HCT116 (cell line): ENCODE measurements at regions not wholly inside any gene's neighbourhood (a gene's known extent, or its start where the extent isn't known, plus 50 kb on each side); places are given as distances from the start of the nearest gene placed in this dataset.

Experiments used
- EZH2 ChIP-seq: fragments of 200-600 bp; sonication (generic); IDR thresholded peaks from 2 replicates; pipeline ENCODE4 v1.6.1; 2017; ENCODE audit warnings: antibody characterized with exemption, mixed run types
- RAD21 ChIP-seq: IDR thresholded peaks from 2 replicates; pipeline ENCODE4 v1.6.1; 2012; ENCODE audit warnings: low read depth, mild to moderate bottlenecking
- TF ChIP-seq, protein P1 (sequence below), 3 experiments: fragments of 200-600 bp in 1 of 3; sonication (generic) in 1 of 3; IDR thresholded peaks in 2 of 3; conservative IDR thresholded peaks in 1 of 3; 2 replicates each; pipeline ENCODE4 v1.5.1; 2012 to 2017; ENCODE audit warnings: low read depth in 2 of 3, low read length in 2 of 3, antibody characterized with exemption in 1 of 3, borderline replicate concordance in 1 of 3, control low read depth in 1 of 3, mild to moderate bottlenecking in 1 of 3, mixed read lengths in 1 of 3, mixed run types in 1 of 3, moderate library complexity in 1 of 3; ENCODE audit not compliant: insufficient read depth in 1 of 3

DNA sequence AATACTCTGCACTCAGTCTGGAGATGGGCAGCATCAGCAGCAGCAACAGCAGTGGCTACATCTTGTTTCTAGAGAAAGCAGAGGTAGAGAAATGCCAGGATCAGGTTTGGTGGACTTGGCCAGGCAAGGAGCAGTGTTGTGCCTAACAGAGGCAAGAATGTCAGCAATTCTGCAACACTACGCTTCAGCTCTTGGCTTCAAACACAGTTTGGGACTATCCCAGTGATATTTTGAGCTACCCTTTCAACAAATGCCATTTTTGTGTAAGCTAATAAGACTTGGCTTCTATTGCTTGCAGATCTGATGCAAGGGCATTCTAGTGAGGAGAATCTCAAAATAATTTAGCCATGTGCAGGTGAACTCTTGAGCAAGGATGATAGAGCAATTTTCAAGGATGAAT lies 271.3 kb downstream of the PCDH20 start:
- TF ChIP-seq, protein P1, sequence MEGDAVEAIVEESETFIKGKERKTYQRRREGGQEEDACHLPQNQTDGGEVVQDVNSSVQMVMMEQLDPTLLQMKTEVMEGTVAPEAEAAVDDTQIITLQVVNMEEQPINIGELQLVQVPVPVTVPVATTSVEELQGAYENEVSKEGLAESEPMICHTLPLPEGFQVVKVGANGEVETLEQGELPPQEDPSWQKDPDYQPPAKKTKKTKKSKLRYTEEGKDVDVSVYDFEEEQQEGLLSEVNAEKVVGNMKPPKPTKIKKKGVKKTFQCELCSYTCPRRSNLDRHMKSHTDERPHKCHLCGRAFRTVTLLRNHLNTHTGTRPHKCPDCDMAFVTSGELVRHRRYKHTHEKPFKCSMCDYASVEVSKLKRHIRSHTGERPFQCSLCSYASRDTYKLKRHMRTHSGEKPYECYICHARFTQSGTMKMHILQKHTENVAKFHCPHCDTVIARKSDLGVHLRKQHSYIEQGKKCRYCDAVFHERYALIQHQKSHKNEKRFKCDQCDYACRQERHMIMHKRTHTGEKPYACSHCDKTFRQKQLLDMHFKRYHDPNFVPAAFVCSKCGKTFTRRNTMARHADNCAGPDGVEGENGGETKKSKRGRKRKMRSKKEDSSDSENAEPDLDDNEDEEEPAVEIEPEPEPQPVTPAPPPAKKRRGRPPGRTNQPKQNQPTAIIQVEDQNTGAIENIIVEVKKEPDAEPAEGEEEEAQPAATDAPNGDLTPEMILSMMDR (IDR thresholded peaks at IDR 0.05 in 2 of 3, conservative IDR thresholded peaks at IDR 0.05 in 1 of 3; ENCODE audit: borderline replicate concordance in 1 of 3, insufficient read depth in 1 of 3, low read depth in 2 of 3, low read length in 2 of 3), result no peak
- TF ChIP-seq RAD21 (no peak), EZH2 (no peak)
